PC-9 (cell line): ENCODE measurements at regions not wholly inside any gene's neighbourhood (a gene's known extent, or its start where the extent isn't known, plus 50 kb on each side); places are given as distances from the start of the nearest gene placed in this dataset.
"Not testable (repeated sequence)": the region's sequence is repeated elsewhere in the genome, so short reads cannot be mapped to it uniquely, and the experiment has no call there.

ENCODE experiments used
- BruUV-seq: library from RNA; stranded (reverse); fragments of 400-500 nt; replicated peaks from 2 replicates; lab custom pipeline; 2021; lab: Mats Ljungman, UMichigan
- CTCF ChIA-PET: fragments of 300-600 bp; sonication (Branson Sonifier 250); formaldehyde crosslinking; loops from one replicate; lab custom pipeline; 2022; ENCODE audit warnings: antibody characterized with exemption; lab: Charles Lee
- POLR2A ChIA-PET: fragments of 300-600 bp; sonication (Branson Sonifier 250); formaldehyde crosslinking; loops from one replicate; lab custom pipeline; 2022; ENCODE audit warnings: antibody characterized with exemption; ENCODE audit not compliant: unreplicated experiment; lab: Charles Lee
- DNase-seq, 2 experiments: peaks; one replicate each; pipeline versions ENCODE4 v3.0.0 to v3.0.0-alpha.2; 2015 to 2022; ENCODE audit warnings: mixed read lengths in 1 of 2
- H2AFZ ChIP-seq: fragments of 200-600 bp; sonication (generic); 2 replicates; pipeline ENCODE4 v1.8.1; 2017; ENCODE audit warnings: antibody characterized with exemption
- H3F3A ChIP-seq: fragments of 200-600 bp; sonication (generic); 2 replicates; pipeline ENCODE4 v1.8.1; 2017; ENCODE audit warnings: antibody characterized with exemption, mild to moderate bottlenecking, low read depth; ENCODE audit not compliant: insufficient read depth
- H3K27ac ChIP-seq: fragments of 200-600 bp; sonication (generic); 2 replicates; pipeline ENCODE4 v1.6.1; 2016; ENCODE audit warnings: mixed run types
- H3K27me3 ChIP-seq: fragments of 200-600 bp; sonication (generic); 2 replicates; pipeline ENCODE4 v1.6.1; 2016; ENCODE audit warnings: low read depth, mixed run types; ENCODE audit not compliant: insufficient read depth
- H3K36me3 ChIP-seq: fragments of 200-600 bp; sonication (generic); 2 replicates; pipeline ENCODE4 v1.6.1; 2016; ENCODE audit warnings: low read depth, mixed run types
- H3K4me1 ChIP-seq: fragments of 200-600 bp; sonication (generic); replicated peaks from 2 replicates; pipeline ENCODE4 v1.6.1; 2016; ENCODE audit warnings: mixed run types; ENCODE audit not compliant: insufficient read depth
- H3K4me2 ChIP-seq: fragments of 200-600 bp; sonication (generic); 2 replicates; pipeline ENCODE4 v1.6.1; 2017; ENCODE audit warnings: mixed run types
- H3K4me3 ChIP-seq: fragments of 200-600 bp; sonication (generic); 2 replicates; pipeline ENCODE4 v1.6.1; 2016; ENCODE audit warnings: mixed run types
- H3K79me2 ChIP-seq: fragments of 200-600 bp; sonication (generic); 2 replicates; pipeline ENCODE4 v1.6.1; 2017; ENCODE audit warnings: low read depth, mixed run types
- H3K9me2 ChIP-seq: fragments of 200-600 bp; sonication (generic); 2 replicates; pipeline ENCODE4 v1.8.1; 2017; ENCODE audit warnings: mild to moderate bottlenecking; ENCODE audit not compliant: insufficient read depth
- H3K9me3 ChIP-seq: fragments of 200-600 bp; sonication (generic); 2 replicates; pipeline ENCODE4 v1.8.1; 2016; ENCODE audit warnings: low read depth; ENCODE audit not compliant: insufficient read depth
- H4K20me1 ChIP-seq: fragments of 200-600 bp; sonication (generic); 2 replicates; pipeline ENCODE4 v1.8.1; 2017; ENCODE audit not compliant: insufficient read depth
- CTCF ChIP-seq: fragments of 200-600 bp; sonication (generic); conservative IDR thresholded peaks from 2 replicates; pipeline ENCODE4 v1.6.1; 2017; ENCODE audit warnings: mixed run types, antibody characterized with exemption, mild to moderate bottlenecking, moderate library complexity
- EZH2 ChIP-seq: fragments of 200-600 bp; sonication (generic); IDR thresholded peaks from 2 replicates; pipeline ENCODE4 v1.8.0; 2017; ENCODE audit warnings: antibody characterized with exemption, low read depth
- intact Hi-C: fragments of 100-400 bp; cut with micrococcal nuclease; formaldehyde crosslinking; loops from one replicate; pipeline ENCODE4 v1.10.0; 2022; ENCODE audit not compliant: unreplicated experiment

- POLR2A ChIA-PET, result no interaction called here
- Histone ChIP-seq H3K27ac (no peak overlapping the region), H3K27me3 (no peaks in the 10 kb centered on the region; the same call in 1 of the 2 replicates), H4K20me1 (no peaks in the 10 kb centered on the region), H3K9me2 (no peaks in the 10 kb centered on the region), H3K4me2 (no peak overlapping the region), H3F3A (no peaks in the 10 kb centered on the region), H3K4me3 (no peak overlapping the region), H3K4me1 (no peaks in the 10 kb centered on the region), H3K36me3 (no peaks in the 10 kb centered on the region), H3K79me2 (no peaks in the 10 kb centered on the region), H3K9me3 (no peaks in the 10 kb centered on the region), H2AFZ (no peak overlapping the region)
- no TSS peak for BruUV-seq
- CTCF ChIA-PET, result no interaction called here
- TF ChIP-seq EZH2 (no peak), CTCF (no peak)
- no peak for DNase-seq
- intact Hi-C loops, result no loop called here
Measured at GRCh38 chr1:101448018-101448417, 211.2 kb downstream of the S1PR1 start.

GRCh38 chr1:101450691-101451090 lies 213.9 kb downstream of the S1PR1 start:
- H3K9me3 ChIP-seq, H3K27me3 ChIP-seq, intact Hi-C loops, DNase-seq, H3K4me1 ChIP-seq, H3K4me3 ChIP-seq, H3K79me2 ChIP-seq, BruUV-seq, H3F3A ChIP-seq, H2AFZ ChIP-seq, H3K4me2 ChIP-seq, H3K9me2 ChIP-seq, POLR2A ChIA-PET, H3K27ac ChIP-seq, H3K36me3 ChIP-seq, H4K20me1 ChIP-seq, CTCF ChIA-PET: not testable (repeated sequence)

- no peaks in the 10 kb centered on the region for H3K4me1 ChIP-seq
- H2AFZ ChIP-seq, result no peak overlapping the region
- no peaks in the 10 kb centered on the region for H3K9me3 ChIP-seq
- no peaks in the 10 kb centered on the region for H3K36me3 ChIP-seq
- no peaks in the 10 kb centered on the region for H4K20me1 ChIP-seq
- no peak for DNase-seq
- H3K4me3 ChIP-seq, result no peak overlapping the region
- no peaks in the 10 kb centered on the region for H3K9me2 ChIP-seq
- TF ChIP-seq EZH2 (no peak), CTCF (no peak)
- H3F3A ChIP-seq, result no peaks in the 10 kb centered on the region
- H3K79me2 ChIP-seq, result no peaks in the 10 kb centered on the region
- no TSS peak for BruUV-seq
- ChIA-PET POLR2A (no interaction called here), CTCF (no interaction called here)
- intact Hi-C loops, result no loop called here
- H3K27ac ChIP-seq, result no peak overlapping the region
- no peaks in the 10 kb centered on the region; the same call in 1 of the 2 replicates for H3K27me3 ChIP-seq
- no peak overlapping the region for H3K4me2 ChIP-seq
Measured at GRCh38 chr1:101451888-101452287, 215.1 kb downstream of the S1PR1 start.

GRCh38 chr1:101452825-101453224 lies 216.0 kb downstream of the S1PR1 start:
- no peaks in the 10 kb centered on the region for H4K20me1 ChIP-seq
- no peaks in the 10 kb centered on the region for H3K79me2 ChIP-seq
- intact Hi-C loops, result no loop called here
- no peaks in the 10 kb centered on the region for H3K9me3 ChIP-seq
- BruUV-seq, result no TSS peak
- H3K4me3 ChIP-seq, result no peak overlapping the region
- H3K4me1 ChIP-seq, result no peaks in the 10 kb centered on the region
- no peak for DNase-seq
- H3K36me3 ChIP-seq, result no peaks in the 10 kb centered on the region
- H3F3A ChIP-seq, result no peaks in the 10 kb centered on the region
- ChIA-PET CTCF (no interaction called here), POLR2A (no interaction called here)
- no peaks in the 10 kb centered on the region for H3K9me2 ChIP-seq
- H2AFZ ChIP-seq, result no peak overlapping the region
- no peaks in the 10 kb centered on the region; the same call in 1 of the 2 replicates for H3K27me3 ChIP-seq
- H3K27ac ChIP-seq, result no peak overlapping the region
- H3K4me2 ChIP-seq, result no peak overlapping the region
- TF ChIP-seq EZH2, result no peak
- TF ChIP-seq CTCF, result no peak
